Spleen (tissue), 11 donors: ENCODE measurements at regions not wholly inside any gene's neighbourhood (a gene's known extent, or its start where the extent isn't known, plus 50 kb on each side); places are given as distances from the start of the nearest gene placed in this dataset.

Experiments
- DNase-seq: peaks from one replicate; pipeline ENCODE4 v3.0.0-alpha.2; 2020
- H3K27ac ChIP-seq, 8 donors: fragments of 200-600 bp; sonication (generic) in 7 of 8; 1 replicate in 4 of 8; 2 replicates in 4 of 8; pipeline versions ENCODE4 v1.5.0 to v1.8.0; 2016 to 2021; ENCODE audit warnings: inconsistent platforms in 4 of 8, mild to moderate bottlenecking in 4 of 8, moderate library complexity in 1 of 8
- H3K27me3 ChIP-seq, 7 donors: fragments of 200-600 bp; sonication (generic) in 6 of 7; replicated peaks in 1 of 7; 1 replicate in 4 of 7; 2 replicates in 3 of 7; pipeline versions ENCODE4 v1.5.0 to v1.8.0; 2016 to 2021; ENCODE audit warnings: inconsistent platforms in 3 of 7, mild to moderate bottlenecking in 1 of 7
- H3K36me3 ChIP-seq, 6 donors: fragments of 200-600 bp; sonication (generic) in 5 of 6; 1 replicate in 4 of 6; 2 replicates in 2 of 6; pipeline versions ENCODE4 v1.5.0 to v1.8.0; 2016 to 2021; ENCODE audit warnings: inconsistent platforms in 2 of 6
- H3K4me1 ChIP-seq, 6 donors: fragments of 200-600 bp; sonication (generic) in 5 of 6; 1 replicate in 3 of 6; 2 replicates in 3 of 6; pipeline versions ENCODE4 v1.5.0 to v1.8.0; 2016 to 2021; ENCODE audit warnings: inconsistent platforms in 3 of 6
- H3K4me3 ChIP-seq, 8 donors: fragments of 200-600 bp; sonication (generic) in 7 of 8; 1 replicate in 4 of 8; 2 replicates in 4 of 8; pipeline versions ENCODE4 v1.5.0 to v1.8.0; 2016 to 2021; ENCODE audit warnings: inconsistent platforms in 4 of 8, mild to moderate bottlenecking in 4 of 8, moderate library complexity in 2 of 8
- H3K9me3 ChIP-seq, 8 donors: fragments of 200-600 bp; sonication (generic) in 7 of 8; 1 replicate in 4 of 8; 2 replicates in 4 of 8; pipeline versions ENCODE4 v1.5.0 to v1.8.0; 2016 to 2021; ENCODE audit warnings: inconsistent platforms in 4 of 8
- CTCF ChIP-seq, 11 experiments: fragments of 200-600 bp in 7 of 11; fragments of 450-650 bp in 4 of 11; sonication (generic) in 4 of 11; IDR thresholded peaks in 8 of 11; conservative IDR thresholded peaks in 3 of 11; 1 replicate in 7 of 11; 2 replicates in 4 of 11; pipeline versions ENCODE4 v1.4.0 to v1.8.0; 2016 to 2021; ENCODE audit warnings: antibody characterized with exemption in 11 of 11, inconsistent platforms in 4 of 11, mild to moderate bottlenecking in 1 of 11
- POLR2A ChIP-seq, 3 donors: fragments of 450-650 bp; IDR thresholded peaks; one replicate each; pipeline ENCODE4 v1.5.1; 2017; ENCODE audit warnings: antibody characterized with exemption in 3 of 3, mild to moderate bottlenecking in 1 of 3
- POLR2AphosphoS5 ChIP-seq, 3 donors: sonication (generic); formaldehyde crosslinking; IDR thresholded peaks; one replicate each; pipeline ENCODE4 v1.5.1; 2017; ENCODE audit warnings: antibody characterized with exemption in 3 of 3
- WGBS, 5 donors: extraction: QIAGEN DNeasy Blood & Tissue Kit in 3 of 5; methylation state at CpG; one replicate each; pipeline versions ENCODE4 v1.1.5 to v1.1.7; 2013 to 2018; 5-methylcytosine and 5-hydroxymethylcytosine counted together
- intact Hi-C: fragments of 100-400 bp; cut with DNase I; formaldehyde crosslinking; loops from one replicate; pipeline ENCODE4 v1.15.0; 2023; ENCODE audit warnings: low total_unique reads
- donor health status: healthy with polysubstance abuse.
- donor health status: DM: no; HTN: no; CAD: no; lungs with moderate emphysema.
- donor health status: DM: no; HTN: no; CAD: no.
- donor health status: Bipolar disorder and iron deficiency.
- donor health status: healthy.
- donor health status: DM: no; HTN: no; CAD: no.
- donor health status: DM: yes; HTN: yes; CAD: no.

DNA sequence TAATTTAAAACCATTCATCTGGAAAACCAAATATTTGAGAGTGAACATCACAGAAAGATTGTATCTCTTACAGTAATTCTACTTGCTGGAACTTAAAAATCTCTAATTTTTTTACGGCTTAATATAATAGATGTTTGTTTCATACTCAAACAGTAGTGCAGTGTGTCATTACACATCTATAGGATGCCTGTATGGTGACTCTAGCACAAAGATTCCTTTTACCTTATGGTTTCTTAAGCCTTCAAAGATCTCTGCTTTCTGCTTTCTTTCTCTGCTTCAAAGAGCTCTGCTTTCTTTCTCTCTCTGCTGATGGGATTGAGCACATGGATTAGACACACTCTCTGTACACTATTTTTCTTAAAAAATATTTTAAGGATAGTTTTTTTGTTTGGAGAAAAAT lies 374.0 kb upstream of the CDH9 start:
- intact Hi-C loops = no loop called here
- no peak for TF ChIP-seq POLR2A (IDR thresholded peaks at IDR 0.05)
- TF ChIP-seq CTCF (IDR thresholded peaks at IDR 0.05 in 8 of 11, conservative IDR thresholded peaks at IDR 0.05 in 3 of 11) = no peak
- TF ChIP-seq POLR2AphosphoS5 (IDR thresholded peaks at IDR 0.05) = no peak
- H3K9me3 ChIP-seq = peaks cover 0 to 18% (median 7%) of the 10 kb centered on the region in 8 donors
- H3K4me3 ChIP-seq = no peak overlapping the region
- H3K4me1 ChIP-seq = no peaks in the 10 kb centered on the region
- WGBS, 5 donors = 41 to 95% (median 89%) methylated on average over 1 of the region's 1 CpG
- H3K27me3 ChIP-seq = no peaks in the 10 kb centered on the region
- H3K36me3 ChIP-seq = no peaks in the 10 kb centered on the region
- no peak for DNase-seq
- no peak overlapping the region for H3K27ac ChIP-seq

DNA sequence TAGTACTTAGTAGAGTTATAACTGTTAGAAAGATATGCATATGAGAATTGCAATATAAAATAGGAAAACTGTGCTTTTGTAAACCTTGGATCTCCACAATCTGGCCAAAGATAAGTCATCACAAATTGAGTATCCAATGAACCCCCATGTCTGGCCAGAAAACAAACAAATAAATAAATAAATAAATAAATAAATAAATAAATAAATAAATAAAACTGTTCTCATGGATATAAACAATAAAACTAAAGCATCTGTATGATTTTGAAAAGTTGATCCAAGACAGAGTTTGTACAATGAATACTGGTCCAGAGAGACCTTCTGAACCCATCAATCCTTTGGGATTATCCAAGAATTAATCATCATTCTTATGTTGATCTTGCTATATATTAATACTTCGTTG lies 367.6 kb upstream of the CDH9 start:
- Histone ChIP-seq H3K9me3 (peaks cover 0 to 14% (median 0%) of the 10 kb centered on the region in 8 donors), H3K4me1 (no peaks in the 10 kb centered on the region), H3K36me3 (no peaks in the 10 kb centered on the region), H3K27ac (no peak overlapping the region), H3K4me3 (no peak overlapping the region), H3K27me3 (no peaks in the 10 kb centered on the region)
- WGBS, 5 donors = 57 to 71% (median 66%) methylated on average over 1 of the region's 1 CpG
- no peak for TF ChIP-seq POLR2AphosphoS5 (IDR thresholded peaks at IDR 0.05)
- no peak for TF ChIP-seq POLR2A (IDR thresholded peaks at IDR 0.05)
- TF ChIP-seq CTCF (IDR thresholded peaks at IDR 0.05 in 8 of 11, conservative IDR thresholded peaks at IDR 0.05 in 3 of 11) = no peak
- intact Hi-C loops = no loop called here
- no peak for DNase-seq

- H3K27ac ChIP-seq = no peak overlapping the region
- H3K9me3 ChIP-seq = peaks cover 0 to 28% (median 6%) of the 10 kb centered on the region in 8 donors
- WGBS, 5 donors = 77 to 88% (median 80%) methylated on average over 5 of the region's 5 CpGs
- H3K36me3 ChIP-seq = no peaks in the 10 kb centered on the region
- intact Hi-C loops = no loop called here
- DNase-seq = no peak
- no peaks in the 10 kb centered on the region for H3K27me3 ChIP-seq
- H3K4me3 ChIP-seq = no peak overlapping the region
- H3K4me1 ChIP-seq = no peaks in the 10 kb centered on the region
- TF ChIP-seq POLR2AphosphoS5 (IDR thresholded peaks at IDR 0.05) (no peak), CTCF (IDR thresholded peaks at IDR 0.05 in 8 of 11, conservative IDR thresholded peaks at IDR 0.05 in 3 of 11) (no peak), POLR2A (IDR thresholded peaks at IDR 0.05) (no peak)
Measured at GRCh38 chr5:27403243-27403882, 365.0 kb upstream of the CDH9 start.

GRCh38 chr5:27402828-27403227 lies 364.4 kb upstream of the CDH9 start:
- intact Hi-C loops = no loop called here
- Histone ChIP-seq H3K4me3 (no peak overlapping the region), H3K27me3 (no peaks in the 10 kb centered on the region), H3K4me1 (no peaks in the 10 kb centered on the region), H3K27ac (no peak overlapping the region), H3K36me3 (no peaks in the 10 kb centered on the region), H3K9me3 (peaks cover 0 to 27% (median 6%) of the 10 kb centered on the region in 8 donors)
- no peak for DNase-seq
- no peak for TF ChIP-seq POLR2AphosphoS5 (IDR thresholded peaks at IDR 0.05)
- TF ChIP-seq CTCF (IDR thresholded peaks at IDR 0.05 in 8 of 11, conservative IDR thresholded peaks at IDR 0.05 in 3 of 11) = no peak
- no peak for TF ChIP-seq POLR2A (IDR thresholded peaks at IDR 0.05)
- WGBS, 5 donors = 77 to 87% (median 81%) methylated on average over 3 of the region's 3 CpGs
